ENCODE measurements at regions not wholly inside any gene's neighbourhood (a gene's known extent, or its start where the extent isn't known, plus 50 kb on each side); places are given as distances from the start of the nearest gene placed in this dataset.

DNA sequence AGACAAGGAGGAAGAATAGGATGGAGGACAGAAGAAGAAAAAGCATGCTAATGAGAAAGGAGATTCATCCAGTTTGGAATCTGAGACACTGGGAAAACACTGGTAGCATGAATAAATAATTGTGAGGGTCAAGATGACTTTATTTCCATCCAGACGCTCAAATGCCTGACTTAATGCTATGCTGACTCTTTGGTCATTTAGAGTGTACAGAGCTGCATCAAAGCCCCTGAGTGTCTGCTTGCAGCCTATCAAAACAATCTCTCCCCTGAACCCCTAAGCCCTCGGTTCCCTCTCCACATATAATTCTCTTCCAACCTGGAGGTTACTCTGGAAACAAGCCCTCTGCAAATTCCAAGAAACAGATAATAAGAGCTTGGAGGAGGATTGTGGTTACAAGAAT is 208.8 kb downstream of the MAGEB17 start:
- H3K9me3 ChIP-seq = no peaks in the 10 kb centered on the region
- no peaks in the 10 kb centered on the region for H3K27me3 ChIP-seq (replicated peaks; ENCODE audit: insufficient read depth)
- DNase-seq (ENCODE audit: low spot score) = no peak
- no peak overlapping the region for H3K27ac ChIP-seq
- no peak for ATAC-seq (ENCODE audit: insufficient number of reproducible peaks, low FRiP score, low read depth)
- H3K4me3 ChIP-seq = no peak overlapping the region
- no peaks in the 10 kb centered on the region for H3K36me3 ChIP-seq
- TF ChIP-seq, protein P1, sequence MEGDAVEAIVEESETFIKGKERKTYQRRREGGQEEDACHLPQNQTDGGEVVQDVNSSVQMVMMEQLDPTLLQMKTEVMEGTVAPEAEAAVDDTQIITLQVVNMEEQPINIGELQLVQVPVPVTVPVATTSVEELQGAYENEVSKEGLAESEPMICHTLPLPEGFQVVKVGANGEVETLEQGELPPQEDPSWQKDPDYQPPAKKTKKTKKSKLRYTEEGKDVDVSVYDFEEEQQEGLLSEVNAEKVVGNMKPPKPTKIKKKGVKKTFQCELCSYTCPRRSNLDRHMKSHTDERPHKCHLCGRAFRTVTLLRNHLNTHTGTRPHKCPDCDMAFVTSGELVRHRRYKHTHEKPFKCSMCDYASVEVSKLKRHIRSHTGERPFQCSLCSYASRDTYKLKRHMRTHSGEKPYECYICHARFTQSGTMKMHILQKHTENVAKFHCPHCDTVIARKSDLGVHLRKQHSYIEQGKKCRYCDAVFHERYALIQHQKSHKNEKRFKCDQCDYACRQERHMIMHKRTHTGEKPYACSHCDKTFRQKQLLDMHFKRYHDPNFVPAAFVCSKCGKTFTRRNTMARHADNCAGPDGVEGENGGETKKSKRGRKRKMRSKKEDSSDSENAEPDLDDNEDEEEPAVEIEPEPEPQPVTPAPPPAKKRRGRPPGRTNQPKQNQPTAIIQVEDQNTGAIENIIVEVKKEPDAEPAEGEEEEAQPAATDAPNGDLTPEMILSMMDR (IDR thresholded peaks at IDR 0.05) = no peak
- no peaks in the 10 kb centered on the region for H3K4me1 ChIP-seq (ENCODE audit: control insufficient read depth in 1 of 2, low read depth in 2 of 2)

DNA sequence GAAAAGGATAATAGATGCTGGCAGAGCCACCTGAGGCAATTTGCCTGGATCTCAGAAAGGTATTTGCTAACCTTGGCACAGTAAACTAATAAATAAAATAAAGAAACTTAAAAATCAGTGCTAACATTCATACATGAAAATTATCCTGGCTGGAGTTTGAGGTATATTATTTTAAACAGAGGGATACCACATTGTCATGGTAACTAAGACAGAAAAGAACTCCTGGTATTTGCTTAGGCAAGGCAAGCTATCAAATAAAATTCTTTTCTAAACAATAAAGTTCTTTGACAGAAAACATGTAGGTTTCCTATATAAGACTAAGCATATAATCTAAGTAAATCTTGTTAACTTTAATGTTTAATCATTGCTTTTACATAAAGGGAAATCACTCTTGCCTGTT is 218.8 kb downstream of the MAGEB17 start:
- H3K4me1 ChIP-seq (ENCODE audit: control insufficient read depth in 1 of 2, low read depth in 2 of 2) = no peaks in the 10 kb centered on the region
- DNase-seq (ENCODE audit: low spot score) (no peak), ATAC-seq (ENCODE audit: insufficient number of reproducible peaks, low FRiP score, low read depth) (no peak)
- TF ChIP-seq, protein P1 (IDR thresholded peaks at IDR 0.05) = no peak
- no peaks in the 10 kb centered on the region for H3K27me3 ChIP-seq (replicated peaks; ENCODE audit: insufficient read depth)
- no peak overlapping the region for H3K27ac ChIP-seq
- no peaks in the 10 kb centered on the region for H3K9me3 ChIP-seq
- no peaks in the 10 kb centered on the region for H3K36me3 ChIP-seq
- H3K4me3 ChIP-seq = no peak overlapping the region

DNA sequence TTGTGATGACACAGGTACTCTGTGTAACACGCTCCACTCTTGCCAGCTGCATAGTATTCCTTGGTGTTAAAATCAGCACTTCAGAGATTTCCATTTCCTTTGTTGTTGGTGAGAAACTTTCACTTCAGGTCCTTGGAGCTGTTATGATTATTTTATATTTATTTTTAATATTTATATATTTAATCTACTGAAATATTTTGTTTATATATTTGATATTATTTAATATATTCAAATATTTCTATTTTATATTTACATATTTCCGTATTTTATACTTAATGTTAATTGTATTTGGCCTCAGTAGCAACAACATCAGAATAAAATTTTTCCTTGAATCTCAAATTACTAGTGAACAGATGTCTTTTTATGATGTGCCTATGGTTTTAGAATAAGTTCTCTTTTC is 225.3 kb downstream of the MAGEB17 start:
- TF ChIP-seq, protein P1 (IDR thresholded peaks at IDR 0.05) = no peak
- H3K36me3 ChIP-seq = no peaks in the 10 kb centered on the region
- ATAC-seq (ENCODE audit: insufficient number of reproducible peaks, low FRiP score, low read depth) = no peak

GRCh38 chrX:16394290-16394689 is 227.0 kb downstream of the MAGEB17 start:
- ATAC-seq (ENCODE audit: insufficient number of reproducible peaks, low FRiP score, low read depth) (no peak), DNase-seq (ENCODE audit: low spot score) (no peak)
- Histone ChIP-seq H3K27me3 (replicated peaks; ENCODE audit: insufficient read depth) (no peaks in the 10 kb centered on the region), H3K27ac (no peak overlapping the region), H3K36me3 (no peaks in the 10 kb centered on the region), H3K4me1 (ENCODE audit: control insufficient read depth in 1 of 2, low read depth in 2 of 2) (no peaks in the 10 kb centered on the region), H3K4me3 (no peak overlapping the region), H3K9me3 (no peaks in the 10 kb centered on the region)
- TF ChIP-seq, protein P1 (IDR thresholded peaks at IDR 0.05) = no peak

More for the DNA sequence above, 225.3 kb downstream of the MAGEB17 start:
- H3K9me3 ChIP-seq = no peaks in the 10 kb centered on the region
- no peak overlapping the region for H3K4me3 ChIP-seq
- H3K4me1 ChIP-seq (ENCODE audit: control insufficient read depth in 1 of 2, low read depth in 2 of 2) = no peaks in the 10 kb centered on the region
- no peak for DNase-seq (ENCODE audit: low spot score)
- no peak overlapping the region for H3K27ac ChIP-seq
- no peaks in the 10 kb centered on the region for H3K27me3 ChIP-seq (replicated peaks; ENCODE audit: insufficient read depth)

DNA sequence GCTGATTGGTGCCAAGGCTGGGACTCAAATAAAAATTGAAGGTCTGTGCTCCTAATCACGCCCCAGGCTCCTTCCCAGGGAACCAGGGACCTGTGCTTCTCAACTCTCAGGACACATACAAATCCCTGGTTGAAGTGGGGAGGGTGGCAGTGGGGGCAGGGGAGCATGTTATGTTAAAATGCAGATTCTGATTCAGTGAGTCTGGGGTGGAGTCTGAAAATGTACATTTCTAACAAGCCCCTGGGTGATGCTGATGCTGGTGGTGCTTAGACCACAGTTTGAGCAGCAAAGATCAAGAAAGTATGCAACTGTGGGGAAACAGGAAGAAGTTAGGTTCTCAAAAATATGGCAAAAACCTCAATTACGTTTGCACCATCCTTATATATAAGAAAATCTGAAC is 236.5 kb downstream of the MAGEB17 start:
- H3K9me3 ChIP-seq = no peaks in the 10 kb centered on the region
- H3K4me1 ChIP-seq (ENCODE audit: control insufficient read depth in 1 of 2, low read depth in 2 of 2) = no peaks in the 10 kb centered on the region
- no peaks in the 10 kb centered on the region for H3K36me3 ChIP-seq
- no peaks in the 10 kb centered on the region for H3K27me3 ChIP-seq (replicated peaks; ENCODE audit: insufficient read depth)
- no peak overlapping the region for H3K4me3 ChIP-seq
- ATAC-seq (ENCODE audit: insufficient number of reproducible peaks, low FRiP score, low read depth) (no peak), DNase-seq (ENCODE audit: low spot score) (no peak)
- no peak overlapping the region for H3K27ac ChIP-seq
- TF ChIP-seq, protein P1 (IDR thresholded peaks at IDR 0.05) = no peak
